ENCODE measurements at regions not wholly inside any gene's neighbourhood (a gene's known extent, or its start where the extent isn't known, plus 50 kb on each side); places are given as distances from the start of the nearest gene placed in this dataset.

DNA sequence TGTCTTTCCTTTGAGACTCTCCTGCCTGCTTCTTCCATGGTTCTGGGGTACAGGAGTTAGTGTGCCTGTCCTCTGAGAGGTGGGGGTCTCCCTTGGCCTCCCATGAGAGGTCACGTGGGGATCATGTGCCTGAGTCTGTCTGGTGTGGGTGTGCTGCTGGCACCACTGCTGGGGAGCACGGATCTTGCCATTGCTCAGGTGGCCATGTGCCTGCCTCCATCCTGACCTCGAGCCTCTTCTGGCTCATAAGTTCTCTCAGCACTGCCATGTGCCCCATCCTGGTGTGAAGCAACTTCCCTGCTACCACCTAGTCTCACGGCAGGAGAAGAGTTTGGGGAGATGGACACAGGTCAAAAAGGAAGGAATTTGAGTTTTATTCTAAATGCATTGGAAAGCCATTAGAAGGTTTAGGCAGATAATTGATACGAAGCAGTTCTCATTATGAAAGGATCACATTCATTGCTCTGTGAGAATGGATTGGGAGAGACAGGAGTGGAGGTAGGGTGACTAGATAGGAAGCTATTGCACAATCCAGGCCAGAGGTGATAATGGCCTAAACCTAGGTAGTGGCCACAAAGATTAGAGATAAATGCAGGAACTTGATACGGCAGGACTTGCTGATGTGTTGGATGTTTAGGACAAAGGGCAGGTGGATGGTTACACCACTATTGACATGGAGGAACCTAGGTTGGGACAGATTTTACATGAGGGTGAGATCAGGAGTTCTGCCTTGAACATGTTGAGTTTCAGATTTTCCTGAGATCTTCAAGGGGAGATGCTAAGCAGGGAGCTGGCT lies 173.0 kb upstream of the RORA start:
- Histone ChIP-seq H3K4me3 (ENCODE audit: low read depth, low read length) (no peak overlapping the region), H3K36me3 (ENCODE audit: control insufficient read depth, insufficient read depth, low read length) (no peaks in the 10 kb centered on the region), H3K27me3 (ENCODE audit: control insufficient read depth, insufficient read depth, low read length) (no peaks in the 10 kb centered on the region)
- TF ChIP-seq, protein P1, sequence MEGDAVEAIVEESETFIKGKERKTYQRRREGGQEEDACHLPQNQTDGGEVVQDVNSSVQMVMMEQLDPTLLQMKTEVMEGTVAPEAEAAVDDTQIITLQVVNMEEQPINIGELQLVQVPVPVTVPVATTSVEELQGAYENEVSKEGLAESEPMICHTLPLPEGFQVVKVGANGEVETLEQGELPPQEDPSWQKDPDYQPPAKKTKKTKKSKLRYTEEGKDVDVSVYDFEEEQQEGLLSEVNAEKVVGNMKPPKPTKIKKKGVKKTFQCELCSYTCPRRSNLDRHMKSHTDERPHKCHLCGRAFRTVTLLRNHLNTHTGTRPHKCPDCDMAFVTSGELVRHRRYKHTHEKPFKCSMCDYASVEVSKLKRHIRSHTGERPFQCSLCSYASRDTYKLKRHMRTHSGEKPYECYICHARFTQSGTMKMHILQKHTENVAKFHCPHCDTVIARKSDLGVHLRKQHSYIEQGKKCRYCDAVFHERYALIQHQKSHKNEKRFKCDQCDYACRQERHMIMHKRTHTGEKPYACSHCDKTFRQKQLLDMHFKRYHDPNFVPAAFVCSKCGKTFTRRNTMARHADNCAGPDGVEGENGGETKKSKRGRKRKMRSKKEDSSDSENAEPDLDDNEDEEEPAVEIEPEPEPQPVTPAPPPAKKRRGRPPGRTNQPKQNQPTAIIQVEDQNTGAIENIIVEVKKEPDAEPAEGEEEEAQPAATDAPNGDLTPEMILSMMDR (IDR thresholded peaks at IDR 0.05; ENCODE audit: insufficient read depth, low read length, poor library complexity, severe bottlenecking) = no peak
- no peak for DNase-seq (ENCODE audit: low read depth)

DNA sequence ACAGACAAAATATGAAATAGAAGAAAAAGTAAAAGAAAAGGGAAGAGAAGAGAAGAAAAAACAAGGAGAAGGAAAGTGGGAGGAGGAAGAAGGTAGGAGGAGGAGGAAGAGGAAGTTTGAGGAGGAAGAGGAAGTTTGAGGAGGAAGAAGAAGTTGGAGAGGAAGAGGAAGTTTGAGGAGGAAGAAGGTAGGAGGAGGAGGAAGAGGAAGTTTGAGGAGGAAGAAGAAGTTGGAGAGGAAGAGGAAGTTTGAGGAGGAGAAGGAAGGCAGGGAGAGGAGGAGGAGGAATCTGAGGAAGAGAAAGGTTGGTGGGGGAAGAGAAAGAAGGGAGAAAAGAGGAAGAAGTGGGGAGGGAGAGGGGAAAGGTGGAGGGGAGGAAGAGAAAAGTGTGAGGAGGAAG lies 169.2 kb upstream of the RORA start:
- no peak overlapping the region for H3K4me3 ChIP-seq (ENCODE audit: low read depth, low read length)
- no peaks in the 10 kb centered on the region for H3K27me3 ChIP-seq (ENCODE audit: control insufficient read depth, insufficient read depth, low read length)
- no peaks in the 10 kb centered on the region for H3K36me3 ChIP-seq (ENCODE audit: control insufficient read depth, insufficient read depth, low read length)
- no peak for DNase-seq (ENCODE audit: low read depth)
- TF ChIP-seq, protein P1 (IDR thresholded peaks at IDR 0.05; ENCODE audit: insufficient read depth, low read length, poor library complexity, severe bottlenecking) = no peak

DNA sequence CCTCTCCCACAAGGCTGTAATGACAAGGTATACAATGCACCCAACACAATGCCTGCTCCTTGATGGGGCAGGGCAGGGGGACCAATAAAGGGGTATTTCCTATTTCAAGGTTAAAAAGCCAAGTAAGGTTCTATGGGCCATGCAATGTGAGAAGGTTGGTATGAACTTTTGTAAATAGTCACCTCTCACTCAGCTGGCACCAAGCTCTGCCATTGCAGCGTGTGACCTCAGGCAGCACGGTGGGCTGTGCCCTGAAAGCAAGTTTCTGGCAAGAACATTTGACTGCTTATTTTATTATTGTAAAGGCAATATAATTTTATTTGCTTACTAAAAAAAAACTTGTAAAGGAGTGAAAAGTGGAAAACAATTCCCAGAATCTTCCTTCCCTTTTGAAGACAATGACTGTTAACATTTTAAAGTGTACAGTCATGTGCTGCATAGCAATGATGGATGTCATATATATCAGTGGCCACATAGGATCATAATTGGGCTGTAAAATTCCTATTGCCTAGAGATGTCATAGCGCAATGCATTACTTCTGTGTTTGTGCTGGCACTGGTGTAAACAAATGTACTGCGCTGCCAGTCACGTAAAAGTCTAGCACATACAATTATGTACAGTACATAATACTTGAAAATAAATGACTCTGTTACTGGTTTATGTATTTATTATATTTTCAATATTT lies 167.3 kb upstream of the RORA start:
- TF ChIP-seq, protein P1 (IDR thresholded peaks at IDR 0.05; ENCODE audit: insufficient read depth, low read length, poor library complexity, severe bottlenecking) = no peak
- H3K27me3 ChIP-seq (ENCODE audit: control insufficient read depth, insufficient read depth, low read length) = no peaks in the 10 kb centered on the region
- no peak overlapping the region for H3K4me3 ChIP-seq (ENCODE audit: low read depth, low read length)
- no peak for DNase-seq (ENCODE audit: low read depth)
- no peaks in the 10 kb centered on the region for H3K36me3 ChIP-seq (ENCODE audit: control insufficient read depth, insufficient read depth, low read length)

DNA sequence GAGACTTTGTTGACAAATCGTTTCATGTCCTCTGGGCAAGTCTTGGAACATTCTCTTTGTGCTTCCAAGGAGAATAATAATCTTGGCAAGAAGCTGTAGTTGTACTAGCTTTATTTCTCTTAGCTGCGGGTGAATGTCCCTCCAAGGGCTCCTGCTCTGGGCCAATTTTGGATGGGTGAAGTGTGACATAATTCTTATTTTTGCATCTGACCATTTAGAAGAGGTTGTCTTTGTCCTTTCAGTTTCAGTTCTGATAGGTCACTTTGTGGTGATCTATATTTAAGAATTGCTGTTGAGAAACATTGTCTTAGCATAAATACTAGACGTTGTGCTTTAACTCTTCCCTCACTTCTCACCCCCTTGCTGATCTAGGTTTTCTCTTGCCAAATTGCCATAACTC lies 164.8 kb upstream of the RORA start:
- TF ChIP-seq, protein P1 (IDR thresholded peaks at IDR 0.05; ENCODE audit: insufficient read depth, low read length, poor library complexity, severe bottlenecking) = no peak
- no peak overlapping the region for H3K4me3 ChIP-seq (ENCODE audit: low read depth, low read length)
- H3K27me3 ChIP-seq (ENCODE audit: control insufficient read depth, insufficient read depth, low read length) = no peaks in the 10 kb centered on the region
- no peak for DNase-seq (ENCODE audit: low read depth)
- H3K36me3 ChIP-seq (ENCODE audit: control insufficient read depth, insufficient read depth, low read length) = no peaks in the 10 kb centered on the region

DNA sequence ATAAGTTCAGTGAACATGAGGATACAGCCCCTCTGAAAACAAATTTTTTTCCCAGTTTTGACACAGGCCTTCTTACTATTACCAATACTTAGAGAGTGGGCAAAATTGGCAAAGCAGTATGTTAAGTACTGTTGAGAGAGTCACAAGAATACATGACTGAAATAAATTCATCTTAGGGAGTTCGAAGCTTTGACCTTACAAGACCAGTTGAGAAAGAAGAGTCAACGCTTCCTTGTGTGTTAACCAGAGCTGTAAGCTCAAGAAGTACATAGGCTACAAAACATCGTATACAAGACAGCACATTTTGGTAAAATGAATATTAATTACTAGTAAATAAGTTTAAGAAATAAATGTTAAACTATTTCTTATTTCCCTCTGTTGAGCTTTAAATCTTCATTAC lies 164.4 kb upstream of the RORA start:
- DNase-seq (ENCODE audit: low read depth) = no peak
- Histone ChIP-seq H3K36me3 (ENCODE audit: control insufficient read depth, insufficient read depth, low read length) (no peaks in the 10 kb centered on the region), H3K27me3 (ENCODE audit: control insufficient read depth, insufficient read depth, low read length) (no peaks in the 10 kb centered on the region), H3K4me3 (ENCODE audit: low read depth, low read length) (no peak overlapping the region)
- TF ChIP-seq, protein P1 (IDR thresholded peaks at IDR 0.05; ENCODE audit: insufficient read depth, low read length, poor library complexity, severe bottlenecking) = no peak

All from kidney epithelial cell (primary cell).